HepG2 (cell line): ENCODE measurements at regions not wholly inside any gene's neighbourhood (a gene's known extent, or its start where the extent isn't known, plus 50 kb on each side); places are given as distances from the start of the nearest gene placed in this dataset.

Experiments used
- ATAC-seq: fragments of 200-7000 bp; cut with Tn5 transposase; 3 replicates; pipeline ENCODE4 v1.9.1; 2020; ENCODE audit warnings: mild to moderate bottlenecking, moderate library complexity
- BruUV-seq: library from RNA; stranded (reverse); fragments of 400-500 nt; replicated peaks from 2 replicates; lab custom pipeline; 2021; lab: Mats Ljungman, UMichigan
- CTCF ChIA-PET: fragments of 300-600 bp; formaldehyde crosslinking; extraction: SDS; loops from one replicate; lab custom pipeline; 2021; ENCODE audit warnings: low total read pairs, inconsistent platforms, low intra/inter-chr PET ratio; lab: Yijun Ruan, JAX
- POLR2A ChIA-PET: fragments of 350-600 bp; sonication (Branson Sonifier 250); formaldehyde crosslinking; loops from one replicate; lab custom pipeline; 2020; ENCODE audit warnings: antibody characterized with exemption, inconsistent platforms; lab: Yijun Ruan, JAX
- DNase-seq: peaks from one replicate; pipeline ENCODE4 v3.0.0-alpha.2; 2015; ENCODE audit warnings: low spot score
- FAIRE-seq: peaks from 3 replicates; lab custom pipeline; 2011; peaks lifted over from hg19 to GRCh38; lab: Jason Lieb, UNC
- H2AFZ ChIP-seq: one replicate; pipeline ENCODE4 v1.6.1; 2011; ENCODE audit warnings: low read length, inconsistent platforms
- H3K27ac ChIP-seq: fragments of 300-600 bp; 3 replicates; pipeline ENCODE4 v1.8.0; 2011; ENCODE audit warnings: mixed run types, mild to moderate bottlenecking, mixed read lengths, low read length, inconsistent platforms; ENCODE audit not compliant: insufficient read depth; ENCODE audit errors: extremely low read length
- H3K27me3 ChIP-seq, 2 experiments: fragments of 200-600 bp in 1 of 2; 2 replicates in 1 of 2; 3 replicates in 1 of 2; pipeline versions ENCODE4 v1.6.0 to v1.8.0; 2011; ENCODE audit warnings: low read length in 2 of 2, mild to moderate bottlenecking in 2 of 2, moderate library complexity in 2 of 2, inconsistent platforms in 1 of 2; ENCODE audit not compliant: insufficient read depth in 2 of 2, control insufficient read depth in 1 of 2
- H3K36me3 ChIP-seq, 2 experiments: fragments of 200-600 bp in 1 of 2; replicated peaks in 1 of 2; 2 replicates in 1 of 2; 3 replicates in 1 of 2; pipeline versions ENCODE4 v1.5.1 to v1.8.0; 2011; ENCODE audit warnings: low read length in 2 of 2, inconsistent platforms in 1 of 2; ENCODE audit not compliant: insufficient read depth in 2 of 2, control insufficient read depth in 1 of 2
- H3K4me1 ChIP-seq: 2 replicates; pipeline ENCODE4 v1.5.1; 2012; ENCODE audit warnings: low read length, inconsistent platforms; ENCODE audit not compliant: insufficient read depth
- H3K4me2 ChIP-seq: 2 replicates; pipeline ENCODE4 v1.6.0; 2011; ENCODE audit warnings: low read depth, low read length, inconsistent platforms
- H3K4me3 ChIP-seq, 3 experiments: fragments of 200-600 bp in 1 of 3; sonication (generic), shearing (Covaris generic) in 1 of 3; replicated peaks in 1 of 3; 2 replicates each; pipeline ENCODE4 v1.5.1; 2011 to 2016; ENCODE audit warnings: low read length in 3 of 3, inconsistent platforms in 2 of 3, low read depth in 2 of 3, mild to moderate bottlenecking in 2 of 3, control low read depth in 1 of 3, mixed read lengths in 1 of 3; ENCODE audit not compliant: insufficient read depth in 1 of 3
- H3K79me2 ChIP-seq: one replicate; pipeline ENCODE4 v1.6.1; 2011; ENCODE audit warnings: low read length, inconsistent platforms; ENCODE audit not compliant: insufficient read depth
- H3K9ac ChIP-seq: 2 replicates; pipeline ENCODE4 v1.6.0; 2011; ENCODE audit warnings: mild to moderate bottlenecking, low read depth, low read length, inconsistent platforms; ENCODE audit not compliant: insufficient read depth
- H3K9me3 ChIP-seq: 2 replicates; pipeline ENCODE4 v1.5.1; 2012; ENCODE audit warnings: mild to moderate bottlenecking, low read length
- H4K20me1 ChIP-seq: 2 replicates; pipeline ENCODE4 v1.6.0; 2011; ENCODE audit warnings: inconsistent platforms, mild to moderate bottlenecking, low read length, moderate library complexity; ENCODE audit not compliant: insufficient read depth
- FOXP4 ChIP-seq: sonication (generic); formaldehyde crosslinking; IDR thresholded peaks from 2 replicates; pipeline ENCODE4 v1.4.0; 2020; ENCODE audit warnings: missing genetic modification reagents
- GABPB1 ChIP-seq: IDR thresholded peaks from 2 replicates; pipeline ENCODE4 v1.6.1; 2016; ENCODE audit warnings: mild to moderate bottlenecking, missing genetic modification reagents, moderate library complexity, missing compliant biosample characterization
- KDM6A ChIP-seq: IDR thresholded peaks from 2 replicates; pipeline ENCODE4 v1.6.1; 2016; ENCODE audit warnings: low read depth
- KLF6 ChIP-seq: IDR thresholded peaks from 2 replicates; pipeline ENCODE4 v1.8.0; 2016; ENCODE audit warnings: missing biosample characterization, missing genetic modification reagents
- NR2F1 ChIP-seq, 2 experiments: fragments of 450-650 bp in 1 of 2; formaldehyde crosslinking in 1 of 2; IDR thresholded peaks; 2 replicates each; pipeline versions ENCODE4 v1.5.0 to v1.6.1; 2016 to 2020; ENCODE audit warnings: mild to moderate bottlenecking in 1 of 2, missing compliant biosample characterization in 1 of 2, missing genetic modification reagents in 1 of 2, moderate library complexity in 1 of 2
- POLR2AphosphoS5 ChIP-seq: IDR thresholded peaks from 2 replicates; pipeline ENCODE4 v1.6.1; 2012; ENCODE audit warnings: low read depth, low read length
- ZBTB2 ChIP-seq: sonication (generic); formaldehyde crosslinking; IDR thresholded peaks from 2 replicates; pipeline ENCODE4 v1.8.0; 2022; ENCODE audit warnings: low read depth, missing genetic modification reagents
- ZBTB33 ChIP-seq: sonication (generic); formaldehyde crosslinking; IDR thresholded peaks from 2 replicates; pipeline ENCODE4 v1.4.0; 2020; ENCODE audit warnings: missing genetic modification reagents
- ZFP36L1 ChIP-seq: sonication (generic); formaldehyde crosslinking; IDR thresholded peaks from 2 replicates; pipeline ENCODE4 v1.8.0; 2022; ENCODE audit warnings: mild to moderate bottlenecking, missing genetic modification reagents, moderate library complexity
- ZNF281 ChIP-seq: sonication (generic); formaldehyde crosslinking; IDR thresholded peaks from 2 replicates; pipeline ENCODE4 v1.4.0; 2020; ENCODE audit warnings: missing genetic modification reagents, borderline replicate concordance
- ZNF292 ChIP-seq: sonication (generic); formaldehyde crosslinking; IDR thresholded peaks from 2 replicates; pipeline ENCODE4 v1.8.1; 2022; ENCODE audit warnings: mild to moderate bottlenecking, low read depth, missing genetic modification reagents, borderline replicate concordance
- ZNF577 ChIP-seq: sonication (generic); formaldehyde crosslinking; IDR thresholded peaks from 2 replicates; pipeline ENCODE4 v1.4.0; 2020; ENCODE audit warnings: mild to moderate bottlenecking, low read depth, missing genetic modification reagents, borderline replicate concordance
- ZNF644 ChIP-seq: IDR thresholded peaks from 2 replicates; pipeline ENCODE4 v1.6.1; 2016; ENCODE audit warnings: low read depth
- WGBS: methylation state at CpG from one replicate; pipeline ENCODE4 v1.1.6; 2017; ENCODE audit warnings: low lambda C conversion rate; 5-methylcytosine and 5-hydroxymethylcytosine counted together
- in situ Hi-C: cut with HindIII; loops from 2 replicates; pipeline ENCODE4 v1.10.0; 2017; ENCODE audit warnings: low pct_unique_long_range_greater_than_20kb; ENCODE audit not compliant: extremely low pct_ligation_motif_present
- intact Hi-C: fragments of 100-400 bp; cut with micrococcal nuclease; formaldehyde crosslinking; loops from one replicate; pipeline ENCODE4 v1.10.0; 2022; ENCODE audit not compliant: unreplicated experiment

- no peak for TF ChIP-seq ZNF281 (CRISPR knock-in tag)
- no peak for TF ChIP-seq NR2F1 (CRISPR knock-in tag; IDR thresholded peaks at IDR 0.05)
- no peak for TF ChIP-seq ZFP36L1
These were observed 100.5 kb downstream of the CXCL12 start (continued) for GRCh38 chr10:44284198-44285084.

- no TSS peak for BruUV-seq
- ChIA-PET POLR2A (no interaction called here), CTCF (no interaction called here)
- Histone ChIP-seq H3K79me2 (no peaks in the 10 kb centered on the region), H3K9me3 (no peaks in the 10 kb centered on the region), H3K4me3 (no peak overlapping the region), H3K4me2 (no peak overlapping the region), H3K27me3 (peaks cover 0 to 5% of the 10 kb centered on the region in 2 experiments; a peak in 1 of 5 replicates), H4K20me1 (no peaks in the 10 kb centered on the region), H3K36me3 (no peaks in the 10 kb centered on the region), H3K9ac (no peak overlapping the region), H3K4me1 (peaks cover 33% of the 10 kb centered on the region), H2AFZ (no peak overlapping the region), H3K27ac (no peak overlapping the region)
- intact Hi-C loops (no loop called here), in situ Hi-C loops (no loop called here)
- FAIRE-seq, result no peak
- ATAC-seq, result no peak
- 52% methylated on average over 5 of the region's 5 CpGs for WGBS
- DNase-seq, result no peak
- TF ChIP-seq ZNF644 (CRISPR knock-in tag), result no peak
- no peak for TF ChIP-seq FOXP4 (CRISPR knock-in tag)
- no peak for TF ChIP-seq POLR2AphosphoS5
- no peak for TF ChIP-seq ZBTB33 (CRISPR knock-in tag)
- no peak for TF ChIP-seq ZNF292 (CRISPR knock-in tag)
- TF ChIP-seq GABPB1 (CRISPR knock-in tag), result no peak
- no peak for TF ChIP-seq ZBTB2
- no peak for TF ChIP-seq KDM6A (CRISPR knock-in tag)
- no peak for TF ChIP-seq ZNF577
- TF ChIP-seq KLF6 (CRISPR knock-in tag), result no peak
These were observed 102.1 kb downstream of the CXCL12 start for GRCh38 chr10:44282626-44283300.
